Caco-2 (cell line): ENCODE measurements at regions not wholly inside any gene's neighbourhood (a gene's known extent, or its start where the extent isn't known, plus 50 kb on each side); places are given as distances from the start of the nearest gene placed in this dataset.

Experiments used
- BruUV-seq: library from RNA; stranded (reverse); fragments of 400-500 nt; replicated peaks from 2 replicates; lab custom pipeline; 2021; lab: Mats Ljungman, UMichigan
- CTCF ChIA-PET: fragments of 300-600 bp; sonication (Branson Sonifier 250); formaldehyde crosslinking; loops from one replicate; lab custom pipeline; 2022; ENCODE audit warnings: antibody characterized with exemption; lab: Charles Lee
- POLR2A ChIA-PET: fragments of 300-600 bp; sonication (Branson Sonifier 250); formaldehyde crosslinking; loops from one replicate; lab custom pipeline; 2022; ENCODE audit warnings: antibody characterized with exemption; lab: Charles Lee
- DNase-seq, 2 experiments: peaks; one replicate each; pipeline versions ENCODE4 v3.0.0 to v3.0.0-alpha.2; 2020 to 2022
- H3K27me3 ChIP-seq: replicated peaks from 2 replicates; pipeline ENCODE4 v1.6.0; 2011; ENCODE audit warnings: low read length; ENCODE audit not compliant: control insufficient read depth, insufficient read depth
- H3K36me3 ChIP-seq: 2 replicates; pipeline ENCODE4 v1.5.1; 2011; ENCODE audit warnings: low read length; ENCODE audit not compliant: control insufficient read depth, insufficient read depth
- H3K4me1 ChIP-seq: fragments of 250-450 bp; sonication (Bioruptor Pico); 2 replicates; pipeline ENCODE4 v1.5.1; 2020; ENCODE audit warnings: mild to moderate bottlenecking
- H3K4me3 ChIP-seq: 2 replicates; pipeline ENCODE4 v1.5.1; 2011; ENCODE audit warnings: low read depth, mild to moderate bottlenecking, control low read depth, low read length
- H3K9me3 ChIP-seq: fragments of 250-450 bp; sonication (Bioruptor Pico); 2 replicates; pipeline ENCODE4 v1.5.1; 2020; ENCODE audit warnings: mild to moderate bottlenecking, moderate library complexity
- H3K27ac Mint-ChIP-seq: one replicate; pipeline ENCODE4 v1.8.0; 2022; ENCODE audit warnings: mixed read lengths; ENCODE audit not compliant: unreplicated experiment
- H3K27me3 Mint-ChIP-seq: one replicate; pipeline ENCODE4 v1.8.0; 2022; ENCODE audit warnings: mixed read lengths; ENCODE audit not compliant: insufficient read depth, unreplicated experiment
- H3K36me3 Mint-ChIP-seq: one replicate; pipeline ENCODE4 v1.8.0; 2022; ENCODE audit warnings: mild to moderate bottlenecking, mixed read lengths; ENCODE audit not compliant: insufficient read depth, unreplicated experiment
- H3K4me1 Mint-ChIP-seq: one replicate; pipeline ENCODE4 v1.8.0; 2022; ENCODE audit warnings: low read depth, mixed read lengths; ENCODE audit not compliant: unreplicated experiment
- H3K4me3 Mint-ChIP-seq: one replicate; pipeline ENCODE4 v1.8.0; 2022; ENCODE audit warnings: mild to moderate bottlenecking, moderate library complexity, mixed read lengths; ENCODE audit not compliant: unreplicated experiment
- H3K9me3 Mint-ChIP-seq: one replicate; pipeline ENCODE4 v1.8.0; 2022; ENCODE audit warnings: mixed read lengths; ENCODE audit not compliant: unreplicated experiment
- CTCF ChIP-seq, 2 experiments: fragments of 200-600 bp in 1 of 2; IDR thresholded peaks; 1 replicate in 1 of 2; 2 replicates in 1 of 2; pipeline versions ENCODE4 v1.5.1 to v1.8.0; 2011 to 2022; ENCODE audit warnings: antibody characterized with exemption in 1 of 2, control low read depth in 1 of 2, inconsistent platforms in 1 of 2, low read depth in 1 of 2, low read length in 1 of 2, mild to moderate bottlenecking in 1 of 2, moderate library complexity in 1 of 2; ENCODE audit not compliant: insufficient read depth in 1 of 2, severe bottlenecking in 1 of 2, unreplicated experiment in 1 of 2
- intact Hi-C: fragments of 100-400 bp; cut with micrococcal nuclease; formaldehyde crosslinking; loops from one replicate; pipeline ENCODE4 v1.10.0; 2022; ENCODE audit not compliant: unreplicated experiment

GRCh38 chr9:79780559-79780958, 208.8 kb downstream of the TLE4 start:
- no peak for TF ChIP-seq CTCF (IDR thresholded peaks at IDR 0.05; ENCODE audit: insufficient read depth in 1 of 2, low read depth in 1 of 2, low read length in 1 of 2, severe bottlenecking in 1 of 2, unreplicated experiment in 1 of 2)
- H3K27me3 ChIP-seq, result no peaks in the 10 kb centered on the region
- H3K36me3 Mint-ChIP-seq, result no peaks in the 10 kb centered on the region
- intact Hi-C loops, result no loop called here
- H3K9me3 Mint-ChIP-seq, result no peaks in the 10 kb centered on the region
- H3K4me3 Mint-ChIP-seq, result no peak overlapping the region
- H3K27ac Mint-ChIP-seq, result no peak overlapping the region
- no peaks in the 10 kb centered on the region for H3K9me3 ChIP-seq
- H3K36me3 ChIP-seq, result no peaks in the 10 kb centered on the region
- no peaks in the 10 kb centered on the region for H3K4me1 ChIP-seq
- H3K4me1 Mint-ChIP-seq, result no peaks in the 10 kb centered on the region
- ChIA-PET POLR2A (no interaction called here), CTCF (no interaction called here)
- DNase-seq, result no peak
- no peak overlapping the region for H3K4me3 ChIP-seq
- BruUV-seq, result no TSS peak
- no peaks in the 10 kb centered on the region for H3K27me3 Mint-ChIP-seq

GRCh38 chr9:79779901-79780300, 208.1 kb downstream of the TLE4 start:
- ChIA-PET CTCF (no interaction called here), POLR2A (no interaction called here)
- TF ChIP-seq CTCF (IDR thresholded peaks at IDR 0.05; ENCODE audit: insufficient read depth in 1 of 2, low read depth in 1 of 2, low read length in 1 of 2, severe bottlenecking in 1 of 2, unreplicated experiment in 1 of 2), result no peak
- Mint-ChIP-seq H3K9me3 (no peaks in the 10 kb centered on the region), H3K27ac (no peak overlapping the region), H3K36me3 (no peaks in the 10 kb centered on the region), H3K4me1 (no peaks in the 10 kb centered on the region), H3K27me3 (no peaks in the 10 kb centered on the region), H3K4me3 (no peak overlapping the region)
- H3K9me3 ChIP-seq, result no peaks in the 10 kb centered on the region
- no peaks in the 10 kb centered on the region for H3K36me3 ChIP-seq
- intact Hi-C loops, result no loop called here
- H3K27me3 ChIP-seq, result no peaks in the 10 kb centered on the region
- DNase-seq, result no peak
- no peak overlapping the region for H3K4me3 ChIP-seq
- BruUV-seq, result no TSS peak
- H3K4me1 ChIP-seq, result no peaks in the 10 kb centered on the region

GRCh38 chr9:79778581-79778980, 206.8 kb downstream of the TLE4 start:
- intact Hi-C loops, result no loop called here

More at GRCh38 chr9:79778581-79778980, 206.8 kb downstream of the TLE4 start:
- Histone ChIP-seq H3K9me3 (no peaks in the 10 kb centered on the region), H3K4me1 (no peaks in the 10 kb centered on the region), H3K27me3 (no peaks in the 10 kb centered on the region), H3K36me3 (no peaks in the 10 kb centered on the region), H3K4me3 (no peak overlapping the region)
- Mint-ChIP-seq H3K27ac (no peak overlapping the region), H3K9me3 (no peaks in the 10 kb centered on the region), H3K27me3 (no peaks in the 10 kb centered on the region), H3K4me1 (no peaks in the 10 kb centered on the region), H3K36me3 (no peaks in the 10 kb centered on the region), H3K4me3 (no peak overlapping the region)
- TF ChIP-seq CTCF (IDR thresholded peaks at IDR 0.05; ENCODE audit: insufficient read depth in 1 of 2, low read depth in 1 of 2, low read length in 1 of 2, severe bottlenecking in 1 of 2, unreplicated experiment in 1 of 2), result no peak
- no peak for DNase-seq
- BruUV-seq, result no TSS peak
- ChIA-PET CTCF (no interaction called here), POLR2A (no interaction called here)
